Cardiac muscle cell (in vitro differentiated cells and primary cell): ENCODE measurements at regions not wholly inside any gene's neighbourhood (a gene's known extent, or its start where the extent isn't known, plus 50 kb on each side); places are given as distances from the start of the nearest gene placed in this dataset.

Experiments used
- DNase-seq, 2 donors: peaks; one replicate each; pipeline versions ENCODE4 v3.0.0 to v3.0.0-alpha.2; 2010 to 2017; ENCODE audit warnings: low read depth in 1 of 2, low spot score in 1 of 2
- H3K27ac ChIP-seq: fragments of 200-600 bp; sonication (generic); 2 replicates; pipeline ENCODE4 v1.5.1; 2016
- H3K27me3 ChIP-seq: fragments of 200-600 bp; sonication (generic); 2 replicates; pipeline ENCODE4 v1.6.0; 2016; ENCODE audit warnings: control low read depth
- H3K36me3 ChIP-seq: fragments of 200-600 bp; sonication (generic); 2 replicates; pipeline ENCODE4 v1.5.1; 2016; ENCODE audit warnings: control low read depth
- H3K4me1 ChIP-seq: fragments of 200-600 bp; sonication (generic); 2 replicates; pipeline ENCODE4 v1.8.1; 2017; ENCODE audit warnings: low read depth, mild to moderate bottlenecking, mixed run types
- H3K4me3 ChIP-seq: fragments of 200-600 bp; sonication (generic); 2 replicates; pipeline ENCODE4 v1.5.1; 2016; ENCODE audit warnings: mild to moderate bottlenecking
- H3K9me3 ChIP-seq: fragments of 200-600 bp; sonication (generic); 2 replicates; pipeline ENCODE4 v1.5.1; 2017; ENCODE audit warnings: low read depth, mild to moderate bottlenecking, control low read depth
- TF ChIP-seq, protein P1 (sequence below): IDR thresholded peaks from 2 replicates; pipeline ENCODE4 v1.5.1; 2012; ENCODE audit warnings: low read depth, mild to moderate bottlenecking, low read length

DNA sequence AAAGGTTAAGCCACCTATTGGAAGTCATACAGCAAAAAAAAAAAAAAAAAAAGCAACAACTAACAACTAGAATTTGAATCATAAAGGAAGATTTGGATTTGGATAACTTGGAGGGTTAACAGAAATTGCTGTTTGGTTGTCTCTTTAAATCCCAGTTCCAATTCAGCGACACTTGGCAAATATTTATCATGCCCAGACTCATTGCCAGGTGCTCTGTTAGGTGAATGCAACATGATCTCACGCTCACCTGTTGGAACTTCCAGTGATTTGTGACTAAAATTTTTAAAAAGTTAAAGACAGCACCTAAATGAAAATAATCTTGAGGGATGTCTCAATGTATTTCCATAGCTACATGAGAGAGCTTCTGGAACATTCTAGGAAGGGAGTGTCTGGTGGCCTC is 103.7 kb downstream of the TBX3 start:
- Histone ChIP-seq H3K9me3 (no peaks in the 10 kb centered on the region), H3K27me3 (no peaks in the 10 kb centered on the region), H3K36me3 (no peaks in the 10 kb centered on the region), H3K4me3 (no peak overlapping the region), H3K27ac (no peak overlapping the region), H3K4me1 (no peaks in the 10 kb centered on the region)
- TF ChIP-seq, protein P1, sequence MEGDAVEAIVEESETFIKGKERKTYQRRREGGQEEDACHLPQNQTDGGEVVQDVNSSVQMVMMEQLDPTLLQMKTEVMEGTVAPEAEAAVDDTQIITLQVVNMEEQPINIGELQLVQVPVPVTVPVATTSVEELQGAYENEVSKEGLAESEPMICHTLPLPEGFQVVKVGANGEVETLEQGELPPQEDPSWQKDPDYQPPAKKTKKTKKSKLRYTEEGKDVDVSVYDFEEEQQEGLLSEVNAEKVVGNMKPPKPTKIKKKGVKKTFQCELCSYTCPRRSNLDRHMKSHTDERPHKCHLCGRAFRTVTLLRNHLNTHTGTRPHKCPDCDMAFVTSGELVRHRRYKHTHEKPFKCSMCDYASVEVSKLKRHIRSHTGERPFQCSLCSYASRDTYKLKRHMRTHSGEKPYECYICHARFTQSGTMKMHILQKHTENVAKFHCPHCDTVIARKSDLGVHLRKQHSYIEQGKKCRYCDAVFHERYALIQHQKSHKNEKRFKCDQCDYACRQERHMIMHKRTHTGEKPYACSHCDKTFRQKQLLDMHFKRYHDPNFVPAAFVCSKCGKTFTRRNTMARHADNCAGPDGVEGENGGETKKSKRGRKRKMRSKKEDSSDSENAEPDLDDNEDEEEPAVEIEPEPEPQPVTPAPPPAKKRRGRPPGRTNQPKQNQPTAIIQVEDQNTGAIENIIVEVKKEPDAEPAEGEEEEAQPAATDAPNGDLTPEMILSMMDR, result no peak
- no peak for DNase-seq

DNA sequence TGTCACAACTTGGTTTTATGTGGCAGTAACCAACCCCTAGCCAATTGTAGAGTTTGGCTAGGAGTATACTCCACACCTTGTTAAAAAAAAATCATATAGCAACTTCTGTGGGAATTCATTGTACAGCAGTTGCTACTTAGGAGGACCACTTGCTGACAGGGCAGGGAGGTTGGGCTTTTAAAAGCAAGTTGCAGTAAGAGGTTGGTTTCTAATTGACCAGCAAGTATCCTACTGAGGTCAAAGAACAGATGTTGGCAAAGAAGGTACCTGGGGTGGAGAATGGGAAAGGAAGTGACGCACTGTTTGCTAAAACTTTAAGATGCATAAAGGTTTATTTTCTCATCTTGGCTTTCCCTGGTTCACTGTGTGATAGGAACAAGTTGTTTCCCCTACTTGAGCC is 104.6 kb downstream of the TBX3 start:
- H3K27me3 ChIP-seq, result no peaks in the 10 kb centered on the region
- TF ChIP-seq, protein P1, result no peak
- no peak for DNase-seq
- no peaks in the 10 kb centered on the region for H3K9me3 ChIP-seq
- no peaks in the 10 kb centered on the region for H3K36me3 ChIP-seq
- H3K4me3 ChIP-seq, result no peak overlapping the region
- H3K4me1 ChIP-seq, result no peaks in the 10 kb centered on the region
- no peak overlapping the region for H3K27ac ChIP-seq

DNA sequence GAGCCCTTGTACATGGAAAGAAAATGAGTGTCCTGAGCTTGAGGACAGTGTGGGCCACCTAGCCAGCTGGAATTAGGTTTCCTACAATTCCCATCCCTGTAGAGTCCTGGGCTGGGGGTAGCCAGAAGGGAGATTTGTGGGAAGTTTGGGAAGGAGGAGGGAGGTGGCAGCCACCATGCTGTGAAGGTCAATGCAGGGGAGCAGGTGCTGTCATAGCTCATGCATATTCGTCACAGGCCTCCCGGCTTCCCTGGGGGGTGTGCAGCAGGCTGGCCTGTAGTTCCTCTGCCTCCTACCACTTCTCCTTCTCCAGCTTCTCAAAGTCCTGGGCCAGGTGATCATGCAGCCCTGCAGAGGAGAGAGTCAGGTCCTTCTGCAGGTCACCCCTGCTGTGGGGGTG is 121.3 kb downstream of the TBX3 start:
- no peak for DNase-seq
- no peaks in the 10 kb centered on the region for H3K9me3 ChIP-seq
- H3K4me1 ChIP-seq, result no peaks in the 10 kb centered on the region
- TF ChIP-seq, protein P1, result no peak
- no peak overlapping the region for H3K27ac ChIP-seq
- peaks cover 22% of the 10 kb centered on the region for H3K27me3 ChIP-seq
- no peak overlapping the region for H3K4me3 ChIP-seq
- no peaks in the 10 kb centered on the region for H3K36me3 ChIP-seq

DNA sequence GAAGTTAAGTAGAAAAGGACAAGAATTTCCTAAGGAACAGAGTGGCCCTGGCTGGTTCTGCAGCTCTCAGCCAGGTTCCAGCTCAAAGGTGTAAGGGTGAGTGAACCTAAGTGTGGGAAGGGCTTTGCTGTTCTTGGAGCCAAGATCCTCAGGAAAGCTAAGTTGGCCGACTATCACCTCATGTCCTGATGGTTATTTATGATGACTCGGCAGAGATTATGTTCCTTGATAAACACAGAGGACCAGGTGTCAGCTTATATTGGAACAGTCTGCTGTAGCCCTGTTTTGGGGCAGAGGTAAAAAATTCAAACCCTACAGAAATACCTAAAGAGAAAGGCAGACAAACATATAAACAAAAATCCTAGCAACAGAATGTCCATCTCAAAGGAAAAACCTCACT is 128.5 kb downstream of the TBX3 start:
- no peak overlapping the region for H3K27ac ChIP-seq
- no peaks in the 10 kb centered on the region for H3K4me1 ChIP-seq
- H3K27me3 ChIP-seq, result peaks cover 8% of the 10 kb centered on the region
- no peaks in the 10 kb centered on the region for H3K9me3 ChIP-seq
- TF ChIP-seq, protein P1, result no peak
- no peak for DNase-seq
- H3K4me3 ChIP-seq, result no peak overlapping the region
- no peaks in the 10 kb centered on the region for H3K36me3 ChIP-seq

DNA sequence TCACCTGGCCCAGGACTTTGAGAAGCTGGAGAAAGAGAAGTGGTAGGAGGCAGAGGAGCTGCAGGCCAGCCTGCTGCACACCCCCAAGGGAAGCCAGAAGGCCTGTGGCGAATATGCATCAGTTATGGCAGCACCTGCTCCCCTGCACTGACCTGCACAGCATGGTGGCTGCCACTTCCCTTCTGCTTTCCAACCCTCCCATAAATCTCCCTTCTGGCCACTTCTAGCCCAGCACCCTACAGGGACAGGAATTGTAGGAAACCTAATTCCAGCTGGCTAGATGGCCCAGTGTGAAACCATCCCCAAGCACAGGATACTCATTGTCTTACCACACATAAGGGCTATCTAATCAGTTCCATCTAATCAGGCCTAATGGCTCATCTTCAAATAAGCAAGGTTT is 136.3 kb downstream of the TBX3 start:
- no peaks in the 10 kb centered on the region for H3K27me3 ChIP-seq
- H3K27ac ChIP-seq, result no peak overlapping the region
- no peaks in the 10 kb centered on the region for H3K9me3 ChIP-seq
- no peak for DNase-seq
- H3K4me1 ChIP-seq, result no peaks in the 10 kb centered on the region
- TF ChIP-seq, protein P1, result no peak
- H3K4me3 ChIP-seq, result no peak overlapping the region
- H3K36me3 ChIP-seq, result no peaks in the 10 kb centered on the region

DNA sequence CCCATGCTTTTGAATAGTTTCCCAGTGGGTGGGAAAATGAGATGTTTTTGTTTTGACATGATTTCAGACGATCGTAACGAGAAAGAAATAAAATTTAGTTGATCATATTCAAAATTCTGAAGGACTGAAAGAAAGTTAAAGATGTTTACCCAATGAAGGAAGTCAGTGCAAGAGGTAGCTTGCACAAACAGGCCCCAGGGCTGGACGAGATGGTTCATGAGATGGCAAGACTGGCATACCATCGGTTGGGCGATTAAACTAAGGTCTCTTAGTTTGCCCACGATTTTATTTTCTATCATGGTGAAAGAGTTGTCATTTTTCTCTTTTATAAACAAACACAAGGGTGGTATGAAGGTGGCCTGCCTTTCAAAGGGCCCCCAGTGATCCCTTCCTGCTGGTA is 124.5 kb upstream of the TBX5 start:
- Histone ChIP-seq H3K27ac (no peak overlapping the region), H3K4me3 (no peak overlapping the region), H3K27me3 (peaks cover 39% of the 10 kb centered on the region), H3K4me1 (no peaks in the 10 kb centered on the region), H3K36me3 (no peaks in the 10 kb centered on the region), H3K9me3 (no peaks in the 10 kb centered on the region)
- TF ChIP-seq, protein P1, result no peak
- no peak for DNase-seq
